ENCODE measurements at regions not wholly inside any gene's neighbourhood (a gene's known extent, or its start where the extent isn't known, plus 50 kb on each side); places are given as distances from the start of the nearest gene placed in this dataset.
A peak's percentile ranks its signal among the peaks of the same experiment; 100 is the strongest.

- Histone ChIP-seq H3K9me3 (peaks cover 0 to 6% (median 0%) of the 10 kb centered on the region in 4 donors), H3K36me3 (no peaks in the 10 kb centered on the region), H3K4me1 (no peaks in the 10 kb centered on the region), H3K27me3 (no peaks in the 10 kb centered on the region), H3K4me3 (no peak overlapping the region), H3K27ac (no peak overlapping the region)
- 60 to 65% (median 61%) methylated on average over 2 of the region's 2 CpGs for WGBS, 5 donors
- TF ChIP-seq CTCF (IDR thresholded peaks at IDR 0.05) (no peak), EP300 (IDR thresholded peaks at IDR 0.05) (no peak), POLR2A (IDR thresholded peaks at IDR 0.05) (no peak), POLR2AphosphoS5 (IDR thresholded peaks at IDR 0.05) (no peak)
- intact Hi-C loops (cut with DNase I; ENCODE audit: low total_unique reads): no loop called here
- DNase-seq: peak in 1 of 2 donors; percentile 12
Observed at GRCh38 chr6:50249493-50249892, 199.8 kb upstream of the DEFB112 start.

GRCh38 chr6:50257322-50257721 is 207.6 kb upstream of the DEFB112 start:
- Histone ChIP-seq H3K27me3 (no peaks in the 10 kb centered on the region), H3K4me1 (no peaks in the 10 kb centered on the region), H3K27ac (no peak overlapping the region), H3K9me3 (peaks cover 0 to 47% (median 6%) of the 10 kb centered on the region in 4 donors), H3K4me3 (no peak overlapping the region), H3K36me3 (no peaks in the 10 kb centered on the region)
- intact Hi-C loops (cut with DNase I; ENCODE audit: low total_unique reads): no loop called here
- TF ChIP-seq POLR2AphosphoS5 (IDR thresholded peaks at IDR 0.05) (no peak), POLR2A (IDR thresholded peaks at IDR 0.05) (no peak), CTCF (IDR thresholded peaks at IDR 0.05) (no peak), EP300 (IDR thresholded peaks at IDR 0.05) (no peak)
- WGBS, 5 donors: 81 to 94% (median 87%) methylated on average over 1 of the region's 1 CpG
- DNase-seq: no peak

GRCh38 chr6:50259903-50260302 is 210.2 kb upstream of the DEFB112 start:
- H3K27me3 ChIP-seq: no peaks in the 10 kb centered on the region
- H3K4me3 ChIP-seq: no peak overlapping the region
- H3K27ac ChIP-seq: no peak overlapping the region
- H3K4me1 ChIP-seq: no peaks in the 10 kb centered on the region
- 67 to 86% (median 70%) methylated on average over 2 of the region's 2 CpGs for WGBS, 5 donors
- TF ChIP-seq EP300 (IDR thresholded peaks at IDR 0.05) (no peak), POLR2A (IDR thresholded peaks at IDR 0.05) (no peak), CTCF (IDR thresholded peaks at IDR 0.05) (no peak), POLR2AphosphoS5 (IDR thresholded peaks at IDR 0.05) (no peak)
- no peak for DNase-seq
- H3K9me3 ChIP-seq: peaks cover 0 to 45% (median 10%) of the 10 kb centered on the region in 4 donors
- H3K36me3 ChIP-seq: no peaks in the 10 kb centered on the region
- intact Hi-C loops (cut with DNase I; ENCODE audit: low total_unique reads): no loop called here

- Histone ChIP-seq H3K27ac (no peak overlapping the region), H3K9me3 (peaks cover 0 to 23% (median 10%) of the 10 kb centered on the region in 4 donors), H3K4me3 (no peak overlapping the region), H3K27me3 (no peaks in the 10 kb centered on the region), H3K4me1 (no peaks in the 10 kb centered on the region), H3K36me3 (no peaks in the 10 kb centered on the region)
- TF ChIP-seq POLR2A (IDR thresholded peaks at IDR 0.05) (no peak), POLR2AphosphoS5 (IDR thresholded peaks at IDR 0.05) (no peak), EP300 (IDR thresholded peaks at IDR 0.05) (no peak), CTCF (IDR thresholded peaks at IDR 0.05) (no peak)
- intact Hi-C loops (cut with DNase I; ENCODE audit: low total_unique reads): no loop called here
- DNase-seq: peak in 1 of 2 donors; percentile 23
- WGBS, 5 donors: 27 to 43% (median 34%) methylated on average over 2 of the region's 2 CpGs
Observed at GRCh38 chr6:50264995-50265571, 215.4 kb upstream of the DEFB112 start.

Data from stomach (tissue), 8 donors.